A673 (cell line): ENCODE measurements at regions not wholly inside any gene's neighbourhood (a gene's known extent, or its start where the extent isn't known, plus 50 kb on each side); places are given as distances from the start of the nearest gene placed in this dataset.
"Not testable (repeated sequence)": the region's sequence is repeated elsewhere in the genome, so short reads cannot be mapped to it uniquely, and the experiment has no call there.

Experiments
- BruUV-seq: library from RNA; stranded (reverse); fragments of 400-500 nt; replicated peaks from 2 replicates; lab custom pipeline; 2021; lab: Mats Ljungman, UMichigan
- CTCF ChIA-PET: fragments of 300-600 bp; sonication (Branson Sonifier 250); formaldehyde crosslinking; loops from one replicate; lab custom pipeline; 2022; ENCODE audit warnings: antibody characterized with exemption; lab: Charles Lee
- POLR2A ChIA-PET: fragments of 300-600 bp; sonication (Branson Sonifier 250); formaldehyde crosslinking; loops from one replicate; lab custom pipeline; 2022; ENCODE audit warnings: antibody characterized with exemption; ENCODE audit not compliant: low non-redundant PET; lab: Charles Lee
- DNase-seq: peaks from one replicate; pipeline ENCODE4 v3.0.0-alpha.2; 2015; ENCODE audit warnings: low spot score
- H3K27ac ChIP-seq: fragments of 200-600 bp; sonication (generic); 2 replicates; pipeline ENCODE4 v1.5.1; 2016; ENCODE audit warnings: mixed run types, low read depth, mild to moderate bottlenecking, mixed read lengths, antibody characterized with exemption, low read length; ENCODE audit not compliant: poor library complexity, severe bottlenecking
- H3K27me3 ChIP-seq: fragments of 200-600 bp; sonication (generic); replicated peaks from 2 replicates; pipeline ENCODE4 v1.6.1; 2017; ENCODE audit warnings: mixed run types, low read depth, mild to moderate bottlenecking, mixed read lengths, antibody characterized with exemption, low read length; ENCODE audit not compliant: insufficient read depth, poor library complexity
- H3K36me3 ChIP-seq: fragments of 200-600 bp; sonication (generic); 2 replicates; pipeline ENCODE4 v1.6.1; 2016; ENCODE audit warnings: mixed run types, mild to moderate bottlenecking, mixed read lengths, antibody characterized with exemption, low read length; ENCODE audit not compliant: insufficient read depth, poor library complexity, severe bottlenecking
- H3K4me1 ChIP-seq: fragments of 200-600 bp; sonication (generic); 2 replicates; pipeline ENCODE4 v1.6.1; 2017; ENCODE audit warnings: mixed run types, mild to moderate bottlenecking, mixed read lengths, antibody characterized with exemption, low read length; ENCODE audit not compliant: insufficient read depth, poor library complexity, severe bottlenecking
- H3K4me3 ChIP-seq: fragments of 200-600 bp; sonication (generic); 2 replicates; pipeline ENCODE4 v1.5.1; 2016; ENCODE audit warnings: low read depth, mixed run types, mild to moderate bottlenecking, mixed read lengths, low read length; ENCODE audit not compliant: poor library complexity, severe bottlenecking
- H3K9me3 ChIP-seq: fragments of 200-600 bp; sonication (generic); 2 replicates; pipeline ENCODE4 v1.6.1; 2016; ENCODE audit warnings: mixed run types, low read depth, mild to moderate bottlenecking, mixed read lengths, antibody characterized with exemption, low read length; ENCODE audit not compliant: poor library complexity, severe bottlenecking
- EZH2 ChIP-seq: fragments of 200-600 bp; sonication (generic); IDR thresholded peaks from 2 replicates; pipeline ENCODE4 v1.6.1; 2017; ENCODE audit warnings: borderline replicate concordance, low read depth, mild to moderate bottlenecking, mixed read lengths, antibody characterized with exemption, low read length; ENCODE audit not compliant: poor library complexity, severe bottlenecking
- intact Hi-C: fragments of 100-400 bp; cut with micrococcal nuclease; formaldehyde crosslinking; loops from one replicate; pipeline ENCODE4 v1.10.0; 2022; ENCODE audit not compliant: unreplicated experiment
- TF ChIP-seq, protein P1 (sequence below): fragments of 300-800, 200-600 bp; sonication (generic); conservative IDR thresholded peaks from 2 replicates; pipeline ENCODE4 v1.5.1; 2017; ENCODE audit warnings: low read depth, mild to moderate bottlenecking, antibody characterized with exemption, low read length, moderate library complexity, mixed read lengths

DNA sequence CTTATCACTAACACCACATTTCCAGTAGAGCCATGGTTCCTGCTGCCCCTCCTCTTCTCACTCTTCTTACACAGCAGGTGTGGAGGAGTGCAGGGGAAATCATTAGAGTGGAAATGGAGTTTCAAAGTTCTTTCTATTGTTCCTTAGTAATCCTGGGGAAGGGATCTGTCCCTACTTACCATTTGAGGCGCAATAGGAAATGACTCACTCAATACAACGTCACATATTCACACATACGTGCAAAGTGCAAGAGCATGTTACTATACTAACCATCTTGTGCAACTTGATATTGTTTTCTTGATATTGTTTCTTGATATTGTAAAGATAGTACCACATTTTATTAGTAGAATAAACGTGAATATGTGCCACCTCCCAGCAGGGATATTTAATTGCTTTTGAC is 1010.2 kb downstream of the DNAJB9 start:
- CTCF ChIA-PET: no interaction called here
- DNase-seq: peak; percentile 67
- peaks cover 3% of the 10 kb centered on the region for H3K9me3 ChIP-seq
- no peak overlapping the region for H3K27ac ChIP-seq
- H3K4me1 ChIP-seq: no peaks in the 10 kb centered on the region
- no peaks in the 10 kb centered on the region for H3K36me3 ChIP-seq
- TF ChIP-seq, protein P1, sequence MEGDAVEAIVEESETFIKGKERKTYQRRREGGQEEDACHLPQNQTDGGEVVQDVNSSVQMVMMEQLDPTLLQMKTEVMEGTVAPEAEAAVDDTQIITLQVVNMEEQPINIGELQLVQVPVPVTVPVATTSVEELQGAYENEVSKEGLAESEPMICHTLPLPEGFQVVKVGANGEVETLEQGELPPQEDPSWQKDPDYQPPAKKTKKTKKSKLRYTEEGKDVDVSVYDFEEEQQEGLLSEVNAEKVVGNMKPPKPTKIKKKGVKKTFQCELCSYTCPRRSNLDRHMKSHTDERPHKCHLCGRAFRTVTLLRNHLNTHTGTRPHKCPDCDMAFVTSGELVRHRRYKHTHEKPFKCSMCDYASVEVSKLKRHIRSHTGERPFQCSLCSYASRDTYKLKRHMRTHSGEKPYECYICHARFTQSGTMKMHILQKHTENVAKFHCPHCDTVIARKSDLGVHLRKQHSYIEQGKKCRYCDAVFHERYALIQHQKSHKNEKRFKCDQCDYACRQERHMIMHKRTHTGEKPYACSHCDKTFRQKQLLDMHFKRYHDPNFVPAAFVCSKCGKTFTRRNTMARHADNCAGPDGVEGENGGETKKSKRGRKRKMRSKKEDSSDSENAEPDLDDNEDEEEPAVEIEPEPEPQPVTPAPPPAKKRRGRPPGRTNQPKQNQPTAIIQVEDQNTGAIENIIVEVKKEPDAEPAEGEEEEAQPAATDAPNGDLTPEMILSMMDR: no peak
- no peak for TF ChIP-seq EZH2
- BruUV-seq: no TSS peak
- intact Hi-C loops: no loop called here
- no peak overlapping the region for H3K4me3 ChIP-seq
- POLR2A ChIA-PET: no interaction called here
- no peaks in the 10 kb centered on the region for H3K27me3 ChIP-seq

DNA sequence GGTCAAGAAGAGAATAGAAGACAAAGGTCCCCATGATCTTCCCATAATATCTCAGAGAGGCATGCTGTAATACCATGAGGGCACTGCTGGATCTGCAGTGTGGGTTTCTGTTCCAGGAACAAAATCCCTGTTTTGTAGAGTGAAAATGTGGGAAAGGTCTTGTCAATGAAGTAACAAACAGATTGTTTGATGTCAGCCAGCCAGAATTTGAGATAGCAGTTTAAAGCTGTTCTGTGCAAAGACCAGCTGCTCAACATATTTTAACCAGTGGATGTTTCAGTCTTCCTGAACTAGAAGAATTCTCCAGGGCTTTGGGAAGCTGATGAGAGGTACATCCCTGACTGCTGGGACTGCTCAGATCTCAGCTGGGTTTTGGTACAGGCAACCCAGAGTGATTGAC is 1012.5 kb downstream of the DNAJB9 start:
- intact Hi-C loops: no loop called here
- no peak for DNase-seq
- CTCF ChIA-PET: no interaction called here
- no peak overlapping the region for H3K4me3 ChIP-seq
- no TSS peak for BruUV-seq
- TF ChIP-seq, protein P1: no peak
- TF ChIP-seq EZH2: no peak
- no peaks in the 10 kb centered on the region for H3K27me3 ChIP-seq
- H3K4me1 ChIP-seq: no peaks in the 10 kb centered on the region
- POLR2A ChIA-PET: no interaction called here
- H3K27ac ChIP-seq: no peak overlapping the region
- peaks cover 3% of the 10 kb centered on the region for H3K9me3 ChIP-seq
- no peaks in the 10 kb centered on the region for H3K36me3 ChIP-seq

DNA sequence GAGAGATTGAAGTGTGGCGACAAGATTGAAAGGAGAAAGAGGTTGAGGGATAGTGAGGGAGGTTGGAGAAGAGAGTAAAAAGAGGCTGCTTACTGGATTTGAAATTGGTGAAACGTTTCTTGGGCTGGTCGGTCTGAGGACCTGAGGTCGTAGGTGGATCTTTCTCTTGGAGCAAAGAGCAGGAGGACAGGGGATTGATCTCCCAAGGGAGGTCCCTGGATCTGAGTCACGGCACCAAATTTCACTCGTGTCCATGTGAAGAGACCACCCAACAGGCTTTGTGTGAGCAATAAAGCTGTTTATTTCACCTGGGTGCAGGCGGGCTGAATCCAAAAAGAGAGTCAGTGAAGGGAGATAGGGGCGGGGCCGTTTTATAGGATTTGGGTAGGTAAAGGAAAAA is 1027.3 kb downstream of the DNAJB9 start:
- H3K36me3 ChIP-seq, H3K27ac ChIP-seq, H3K4me1 ChIP-seq, H3K4me3 ChIP-seq, H3K27me3 ChIP-seq, H3K9me3 ChIP-seq, CTCF ChIA-PET, BruUV-seq, POLR2A ChIA-PET, DNase-seq, intact Hi-C loops: not testable (repeated sequence)

DNA sequence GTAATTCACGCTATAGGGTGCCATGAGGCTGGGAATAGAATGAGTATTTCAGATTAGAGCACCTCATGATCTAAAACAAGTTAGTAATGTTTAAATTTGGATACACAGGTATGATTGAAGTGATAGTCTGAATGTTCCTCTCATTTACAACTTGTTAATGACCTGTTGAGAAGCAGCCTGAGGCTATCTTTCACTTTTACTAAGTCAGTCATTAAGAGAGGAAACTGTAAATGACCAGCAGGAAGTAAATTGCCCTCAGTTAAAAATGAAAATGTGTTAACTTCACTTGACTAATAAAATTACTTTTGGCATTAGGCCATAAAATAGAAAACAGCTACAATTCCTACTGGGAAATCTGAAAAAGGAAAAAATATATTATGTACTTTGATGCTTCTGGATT is 1042.0 kb downstream of the DNAJB9 start:
- Histone ChIP-seq H3K27me3 (no peaks in the 10 kb centered on the region), H3K9me3 (no peaks in the 10 kb centered on the region), H3K36me3 (no peaks in the 10 kb centered on the region), H3K27ac (no peak overlapping the region), H3K4me1 (no peaks in the 10 kb centered on the region), H3K4me3 (no peak overlapping the region)
- ChIA-PET POLR2A (no interaction called here), CTCF (no interaction called here)
- no TSS peak for BruUV-seq
- TF ChIP-seq, protein P1: no peak
- no peak for TF ChIP-seq EZH2
- intact Hi-C loops: no loop called here
- DNase-seq: peak; percentile 23
